CD4-positive, alpha-beta T cell treated with Interleukin-21 for 1 hour (primary cell): ENCODE measurements at regions not wholly inside any gene's neighbourhood (a gene's known extent, or its start where the extent isn't known, plus 50 kb on each side); places are given as distances from the start of the nearest gene placed in this dataset.

ENCODE experiments used
- DNase-seq: peaks from one replicate; pipeline ENCODE4 v3.0.0-alpha.2; 2020

GRCh38 chrY:12593532-12594216 lies 107.4 kb upstream of the USP9Y start:
- DNase-seq = peak; percentile 54

GRCh38 chrY:12598783-12599182 lies 102.2 kb upstream of the USP9Y start:
- DNase-seq = no peak

- DNase-seq = no peak
Measured at GRCh38 chrY:12605426-12605825, 95.6 kb upstream of the USP9Y start.

GRCh38 chrY:12610861-12611260 lies 90.2 kb upstream of the USP9Y start:
- no peak for DNase-seq

- DNase-seq = no peak
Measured at GRCh38 chrY:12615733-12616446, 85.1 kb upstream of the USP9Y start.

- peak; percentile 39 for DNase-seq
Measured at GRCh38 chrY:12621454-12622081, 79.5 kb upstream of the USP9Y start.

- no peak for DNase-seq
Measured at GRCh38 chrY:12623204-12623603, 77.8 kb upstream of the USP9Y start.

GRCh38 chrY:12642986-12643385 lies 58.0 kb upstream of the USP9Y start:
- DNase-seq = no peak

GRCh38 chrY:12643693-12644348 lies 57.2 kb upstream of the USP9Y start:
- DNase-seq = no peak

GRCh38 chrY:12651095-12651494 lies 49.9 kb upstream of the USP9Y start:
- no peak for DNase-seq
